H7 (cell line): ENCODE measurements at regions not wholly inside any gene's neighbourhood (a gene's known extent, or its start where the extent isn't known, plus 50 kb on each side); places are given as distances from the start of the nearest gene placed in this dataset.

Source experiments
- DNase-seq: peaks from one replicate; pipeline ENCODE4 v3.0.0; 2012
- H3K27me3 ChIP-seq: 2 replicates; pipeline ENCODE4 v1.6.0; 2011; ENCODE audit warnings: mild to moderate bottlenecking, low read length; ENCODE audit not compliant: control insufficient read depth, insufficient read depth
- H3K36me3 ChIP-seq: replicated peaks from 2 replicates; pipeline ENCODE4 v1.5.1; 2011; ENCODE audit warnings: low read length; ENCODE audit not compliant: control insufficient read depth, insufficient read depth
- H3K4me3 ChIP-seq: 2 replicates; pipeline ENCODE4 v1.5.1; 2011; ENCODE audit warnings: low read depth, mild to moderate bottlenecking, control low read depth, low read length, moderate library complexity; ENCODE audit not compliant: insufficient read depth

DNA sequence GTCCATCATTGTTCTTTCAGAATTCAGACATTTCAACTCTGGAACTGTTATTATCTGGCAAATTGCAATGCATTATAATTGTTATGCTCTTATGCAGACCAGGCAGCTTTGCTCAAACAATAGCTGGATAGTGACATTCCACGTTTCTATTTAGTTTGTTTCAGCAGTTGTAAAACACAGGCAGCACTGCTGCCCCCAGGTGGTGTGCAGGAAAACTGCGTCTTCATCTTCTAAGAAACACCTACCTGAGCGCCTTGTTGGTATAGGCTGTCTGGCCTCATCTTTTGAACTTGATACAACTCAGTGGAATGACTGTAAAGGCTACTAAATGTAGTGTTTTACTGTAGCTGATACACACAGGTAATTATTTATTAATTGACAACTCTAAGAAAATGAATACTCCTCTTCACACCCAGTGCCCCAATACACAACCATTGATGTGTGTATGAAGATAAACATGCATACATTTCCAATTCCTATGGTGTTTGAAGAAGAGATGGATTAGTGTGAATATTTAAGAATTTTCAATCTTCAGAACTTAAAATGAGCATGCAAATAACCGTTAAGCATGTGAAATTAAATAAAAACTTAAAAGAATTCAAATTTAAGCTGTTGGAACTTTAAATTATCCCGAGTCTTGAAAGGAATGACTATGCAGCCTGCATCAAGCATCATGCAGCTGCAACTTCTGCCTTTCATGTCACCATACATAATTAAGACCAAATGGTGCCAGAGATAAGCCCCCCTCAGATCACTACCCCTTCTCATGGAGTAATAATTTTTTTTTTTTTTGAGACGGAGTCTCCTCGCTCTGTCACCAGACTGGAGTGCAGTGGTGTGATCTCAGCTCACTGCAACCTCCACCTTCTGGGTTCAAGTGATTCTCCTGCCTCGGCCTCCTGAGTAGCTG is 85.6 kb downstream of the CD8B2 start:
- Histone ChIP-seq H3K27me3 (no peaks in the 10 kb centered on the region), H3K36me3 (no peaks in the 10 kb centered on the region), H3K4me3 (no peak overlapping the region)
- peak; percentile 50 for DNase-seq

DNA sequence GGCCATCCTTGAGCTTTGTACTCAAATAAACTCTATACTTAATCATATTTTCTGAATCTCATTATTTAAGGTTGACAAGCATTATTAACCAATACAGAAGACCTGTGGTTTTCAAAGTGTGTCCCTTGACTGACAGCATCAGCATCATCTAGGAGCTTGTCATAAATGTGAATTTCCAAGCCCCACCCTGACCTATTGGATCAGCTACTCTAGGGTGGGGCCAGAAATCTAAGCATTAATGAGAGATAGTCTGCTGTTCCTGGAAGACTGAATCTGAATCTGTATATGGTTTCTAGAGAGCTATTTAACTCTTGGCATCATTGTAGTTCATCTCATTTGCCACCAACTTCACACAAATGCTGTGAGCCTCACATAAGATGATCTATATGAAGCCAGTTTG is 86.6 kb downstream of the CD8B2 start:
- no peak for DNase-seq
- Histone ChIP-seq H3K36me3 (no peaks in the 10 kb centered on the region), H3K4me3 (no peak overlapping the region), H3K27me3 (no peaks in the 10 kb centered on the region)

DNA sequence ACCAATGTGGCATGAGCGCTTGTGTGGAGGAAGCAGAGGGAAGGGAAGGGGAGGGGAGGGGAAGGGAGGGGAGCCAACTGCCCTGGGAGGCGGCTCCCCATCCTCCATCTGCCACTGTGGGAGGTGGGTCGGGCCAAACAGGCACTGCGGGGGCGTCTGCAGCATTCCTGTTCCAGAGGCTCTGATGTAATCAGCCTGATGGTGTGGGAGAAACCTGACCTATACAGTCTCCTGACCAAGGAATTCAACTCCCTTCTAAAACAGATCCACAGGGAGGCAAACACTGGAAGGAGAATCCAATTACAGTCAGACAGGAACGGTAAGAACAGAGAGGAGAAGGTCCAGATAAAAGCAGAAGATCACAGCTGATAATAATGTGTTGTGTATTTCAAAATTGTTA is 88.8 kb downstream of the CD8B2 start:
- Histone ChIP-seq H3K4me3 (no peak overlapping the region), H3K27me3 (peaks cover 3% of the 10 kb centered on the region; the same call in 1 of the 2 replicates), H3K36me3 (no peaks in the 10 kb centered on the region)
- DNase-seq: peak; percentile 78

DNA sequence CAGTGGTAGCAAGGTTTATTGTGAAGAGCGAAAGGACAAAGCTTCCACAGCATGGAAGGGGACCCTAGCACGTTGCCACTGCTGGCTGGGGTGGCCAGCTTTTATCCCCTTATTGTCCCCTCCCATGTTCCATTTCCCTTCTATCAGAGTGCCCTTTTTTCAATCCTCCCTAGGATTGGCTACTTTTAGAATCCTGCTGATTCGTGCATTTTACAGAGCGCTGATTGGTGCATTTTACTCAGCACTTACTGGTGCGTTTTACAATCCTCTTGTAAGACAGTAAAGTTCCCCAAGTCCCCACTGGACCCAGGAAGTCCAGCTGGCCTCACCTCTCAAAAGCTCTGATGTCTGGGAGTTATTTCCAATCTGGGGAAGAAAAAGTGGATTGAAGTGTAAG is 90.1 kb downstream of the CD8B2 start:
- no peaks in the 10 kb centered on the region for H3K36me3 ChIP-seq
- no peak for DNase-seq
- H3K27me3 ChIP-seq: peaks cover 14% of the 10 kb centered on the region
- H3K4me3 ChIP-seq: no peak overlapping the region

DNA sequence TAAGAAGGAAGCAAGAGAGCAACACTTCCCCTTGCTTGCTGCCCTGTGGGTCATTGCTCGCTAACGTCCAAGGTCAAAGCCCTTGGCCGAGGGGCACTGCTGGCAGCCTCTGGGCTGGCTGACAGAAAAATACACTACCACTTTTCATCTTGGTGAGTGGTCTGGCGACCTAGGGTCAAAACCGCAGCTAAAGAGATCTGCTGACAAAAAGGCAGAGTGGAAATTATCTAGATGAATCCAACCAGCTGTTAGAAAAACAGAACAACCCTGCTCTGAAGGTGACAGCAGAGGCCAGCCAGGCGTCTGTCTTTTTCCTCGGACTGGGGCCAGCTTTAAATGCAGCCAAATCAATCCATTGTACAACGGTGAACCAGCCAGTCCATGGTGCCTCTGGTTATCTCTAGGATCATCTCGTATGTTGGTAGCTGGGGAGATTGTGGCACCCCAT is 92.6 kb downstream of the CD8B2 start:
- Histone ChIP-seq H3K4me3 (no peak overlapping the region), H3K27me3 (peaks cover 14% of the 10 kb centered on the region), H3K36me3 (no peaks in the 10 kb centered on the region)
- no peak for DNase-seq

DNA sequence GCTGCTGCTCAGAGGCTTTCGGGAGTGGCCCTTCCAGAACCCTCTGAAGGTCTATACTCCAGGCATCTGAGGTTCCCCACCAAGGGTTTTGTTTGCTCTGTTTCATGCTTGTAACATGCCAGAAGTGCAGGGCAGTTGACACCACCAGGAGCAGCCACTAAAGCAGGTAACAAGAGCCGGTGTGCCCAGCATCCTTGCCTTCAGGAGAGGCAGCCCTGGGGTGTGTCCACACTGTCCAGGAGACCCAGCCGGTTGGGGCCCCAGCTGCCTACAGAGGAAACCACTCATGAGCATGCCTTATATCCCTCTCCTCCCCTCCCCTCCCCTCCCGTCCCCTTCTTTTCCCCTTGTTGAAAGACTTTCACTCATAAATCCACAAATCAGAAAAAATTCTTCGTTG is 93.1 kb downstream of the CD8B2 start:
- Histone ChIP-seq H3K4me3 (no peak overlapping the region), H3K36me3 (no peaks in the 10 kb centered on the region), H3K27me3 (peaks cover 14% of the 10 kb centered on the region)
- DNase-seq: no peak

DNA sequence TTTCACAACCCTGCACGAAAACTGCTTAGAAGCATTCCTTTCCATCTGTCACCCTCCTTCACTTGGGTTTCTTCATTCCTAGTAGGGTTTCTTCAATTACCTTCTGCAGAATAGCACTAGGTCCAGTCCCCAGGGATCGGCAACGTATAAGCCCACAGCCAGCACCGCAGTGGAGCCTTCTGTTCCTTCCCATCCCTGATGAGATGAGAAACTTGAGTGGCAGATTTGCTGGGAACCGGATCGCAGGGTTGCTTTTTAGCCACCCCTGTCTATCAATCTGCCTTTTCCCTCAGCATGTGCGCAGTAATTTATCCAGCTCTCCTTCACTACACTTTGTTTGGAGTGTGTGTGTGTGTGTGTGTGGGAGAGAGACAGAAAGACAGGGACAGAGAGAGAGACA is 94.2 kb downstream of the CD8B2 start:
- no peak overlapping the region for H3K4me3 ChIP-seq
- peaks cover 14% of the 10 kb centered on the region for H3K27me3 ChIP-seq
- DNase-seq: no peak
- no peaks in the 10 kb centered on the region for H3K36me3 ChIP-seq

DNA sequence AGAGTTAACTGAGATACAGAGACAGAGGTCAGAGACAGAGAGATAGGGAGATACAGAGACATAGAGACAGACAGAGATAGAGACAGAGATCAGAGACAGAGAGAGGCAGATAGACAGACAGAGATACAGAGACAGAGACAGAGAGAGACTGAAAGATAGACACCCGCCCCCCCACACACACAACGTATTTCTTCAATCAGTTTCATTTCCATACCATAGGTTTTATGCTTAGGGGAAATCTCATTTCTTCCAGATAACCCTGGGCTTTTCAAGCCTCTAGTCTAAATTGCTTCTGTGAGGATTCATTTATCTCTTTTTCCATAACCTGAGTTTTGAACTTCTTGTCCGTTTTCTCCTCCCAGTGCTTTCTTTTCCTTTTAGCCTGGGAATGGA is 94.6 kb downstream of the CD8B2 start:
- no peak overlapping the region for H3K4me3 ChIP-seq
- peaks cover 14% of the 10 kb centered on the region for H3K27me3 ChIP-seq
- H3K36me3 ChIP-seq: no peaks in the 10 kb centered on the region
- no peak for DNase-seq

DNA sequence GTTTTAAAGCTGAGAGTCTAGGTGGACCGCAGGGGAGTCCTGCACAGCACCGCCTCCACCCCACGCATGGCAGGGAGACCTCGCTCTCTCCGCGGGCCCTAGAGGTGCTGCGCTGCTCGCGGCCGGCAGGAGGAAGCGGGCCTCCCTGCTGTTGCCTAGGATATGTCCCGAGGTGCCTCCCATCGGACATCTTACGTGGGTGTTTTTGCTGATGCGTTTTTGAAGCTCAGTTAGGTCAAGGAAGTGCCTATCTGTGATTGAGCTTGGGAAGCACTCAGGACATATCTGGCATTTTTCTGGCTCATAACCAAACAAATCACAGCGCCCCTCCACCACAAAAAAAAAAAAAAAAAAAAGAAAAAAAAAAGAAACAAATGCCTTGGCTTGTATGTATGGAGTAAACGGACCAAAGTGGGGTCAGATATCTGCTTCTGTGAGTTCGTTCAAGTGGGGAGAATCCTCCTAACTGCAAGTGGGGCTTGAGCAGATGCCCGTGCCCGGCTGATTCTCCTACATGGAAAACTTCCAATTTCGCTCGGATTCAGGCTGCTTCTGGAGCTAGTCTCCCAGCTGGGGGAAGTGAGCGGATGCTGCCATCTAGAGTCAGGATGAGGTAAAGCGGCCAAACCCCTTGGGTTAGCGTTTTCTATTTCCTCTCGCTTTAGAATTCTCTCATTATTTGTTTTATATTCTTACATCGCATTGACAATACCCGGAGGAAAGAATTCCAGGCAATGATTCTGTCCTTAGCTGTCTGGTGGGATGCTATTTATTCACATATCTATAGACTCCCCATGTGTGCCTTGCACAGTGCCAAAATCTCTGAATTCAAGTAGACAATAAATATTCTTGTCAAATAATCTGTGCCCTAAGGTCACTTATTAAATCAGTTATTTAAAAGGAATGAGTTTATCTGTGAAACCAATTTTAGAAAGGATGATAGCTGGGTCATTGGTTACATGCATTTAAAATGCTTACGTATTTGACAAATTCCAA is 95.3 kb downstream of the CD8B2 start:
- Histone ChIP-seq H3K4me3 (peak overlapping the region; percentile 26), H3K36me3 (no peaks in the 10 kb centered on the region), H3K27me3 (peaks cover 14% of the 10 kb centered on the region)
- DNase-seq: peak; percentile 91

DNA sequence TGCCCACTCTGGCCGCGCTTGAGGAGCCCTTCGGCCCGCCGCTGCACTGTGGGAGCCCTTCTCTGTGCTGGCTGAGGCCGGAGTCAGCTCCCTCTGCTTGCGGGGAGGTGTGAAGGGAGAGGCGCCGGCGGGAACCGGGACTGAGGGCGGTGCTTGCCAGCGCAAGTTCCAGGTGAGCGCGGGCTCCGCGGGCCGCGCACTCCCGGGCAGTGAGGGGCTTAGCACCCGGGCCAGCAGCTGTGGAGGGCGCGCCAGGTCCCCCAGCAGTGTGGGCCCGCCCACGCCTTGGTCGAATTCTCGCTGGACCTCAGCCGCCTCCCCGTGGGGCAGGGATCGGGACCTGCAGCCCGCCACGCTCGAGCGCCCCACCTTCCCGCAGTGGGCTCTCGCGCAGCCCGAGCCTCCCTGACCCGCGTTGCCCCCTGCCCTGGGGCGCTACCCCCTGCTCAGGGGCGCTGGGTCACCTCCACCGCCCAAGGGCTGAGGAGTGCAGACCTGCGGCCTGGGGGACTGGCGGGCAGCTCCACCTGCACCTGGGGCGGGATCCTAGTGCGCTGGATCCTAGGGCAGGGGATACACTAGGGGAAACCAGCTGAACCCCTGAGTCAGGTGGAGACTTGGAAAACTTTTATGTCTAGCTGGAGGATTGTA is 97.3 kb downstream of the CD8B2 start:
- H3K4me3 ChIP-seq: peak overlapping the region; percentile 12; the same call in 1 of the 2 replicates
- peak; percentile 38 for DNase-seq
- H3K27me3 ChIP-seq: peaks cover 14% of the 10 kb centered on the region
- H3K36me3 ChIP-seq: no peaks in the 10 kb centered on the region

DNA sequence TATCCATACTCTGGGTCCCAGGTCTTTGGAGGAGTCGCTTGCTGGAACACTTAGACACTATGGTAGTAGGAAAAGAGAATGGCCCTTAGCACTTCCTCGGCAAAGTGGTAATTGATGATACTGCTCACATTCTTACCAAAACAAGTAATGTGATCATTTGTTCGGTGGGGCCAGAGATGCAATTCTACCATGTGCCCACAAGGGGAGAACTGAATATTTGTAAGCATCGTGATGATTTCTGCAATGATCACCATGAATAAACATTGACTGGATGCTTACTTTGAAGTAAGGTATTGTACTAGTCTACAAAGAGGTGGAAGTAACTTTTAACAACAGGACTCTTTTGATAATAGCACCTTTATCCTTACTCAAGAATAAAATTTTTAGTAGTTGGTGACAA is 109.7 kb downstream of the CD8B2 start:
- Histone ChIP-seq H3K36me3 (no peaks in the 10 kb centered on the region), H3K27me3 (no peaks in the 10 kb centered on the region), H3K4me3 (no peak overlapping the region)
- DNase-seq: peak; percentile 57

DNA sequence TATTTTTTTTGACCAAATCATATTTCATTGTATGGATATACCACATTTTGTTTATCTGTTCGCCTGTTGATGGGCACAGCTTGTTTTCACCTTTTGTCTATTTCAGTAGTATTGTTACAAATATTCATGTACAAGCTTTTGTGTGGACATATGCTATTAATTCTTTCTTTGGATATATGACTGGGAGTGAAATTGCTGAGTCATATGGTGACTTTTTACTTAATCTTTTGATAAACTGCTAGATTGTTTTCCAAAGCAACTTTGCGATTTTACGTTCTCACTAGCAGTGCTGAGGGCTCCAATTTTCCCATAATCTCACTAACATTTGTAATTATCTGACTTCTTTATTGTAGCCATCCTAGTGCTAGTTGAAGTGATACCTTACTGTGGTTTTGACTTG is 112.4 kb downstream of the CD8B2 start:
- Histone ChIP-seq H3K27me3 (no peaks in the 10 kb centered on the region), H3K36me3 (no peaks in the 10 kb centered on the region), H3K4me3 (no peak overlapping the region)
- DNase-seq: no peak

DNA sequence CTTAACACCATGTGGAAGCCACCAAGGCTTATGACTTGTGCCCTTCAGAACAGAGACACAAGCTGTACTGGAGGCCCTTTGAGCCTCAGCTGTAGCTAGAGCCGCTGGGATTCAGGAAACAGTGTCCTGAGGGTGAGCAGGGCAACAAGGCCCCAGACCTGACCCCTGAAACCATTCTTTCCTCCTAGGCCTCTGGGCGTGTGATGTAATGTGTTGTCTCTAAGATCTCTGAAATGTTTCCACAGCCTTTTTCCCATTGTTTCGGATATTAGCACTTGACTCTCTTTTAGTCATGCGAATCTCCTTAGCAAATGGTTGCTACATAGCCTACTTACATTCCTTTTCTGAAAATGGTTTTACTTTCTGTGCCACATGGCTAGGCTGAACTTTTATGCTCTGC is 114.9 kb downstream of the CD8B2 start:
- no peaks in the 10 kb centered on the region for H3K36me3 ChIP-seq
- no peaks in the 10 kb centered on the region for H3K27me3 ChIP-seq
- DNase-seq: no peak

DNA sequence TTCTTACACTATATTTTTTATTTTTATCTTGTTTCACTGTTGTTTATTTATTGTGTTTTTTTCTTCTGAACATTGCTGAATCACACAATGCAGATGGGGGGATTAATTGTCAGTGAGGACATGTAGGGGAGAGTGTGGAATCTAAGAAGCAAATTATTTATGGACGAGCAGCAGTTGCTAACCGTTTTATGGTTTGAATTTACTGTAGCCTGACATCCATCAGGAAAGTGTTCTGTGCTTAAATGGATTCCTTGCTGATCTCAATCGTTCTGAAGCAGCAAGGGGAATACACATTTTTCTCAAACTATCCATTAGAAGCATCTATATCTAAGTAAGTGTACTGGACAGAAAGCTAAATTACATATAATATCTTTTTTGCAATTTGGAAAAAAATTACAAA is 119.5 kb downstream of the CD8B2 start:
- no peak for DNase-seq
- Histone ChIP-seq H3K36me3 (no peaks in the 10 kb centered on the region), H3K27me3 (no peaks in the 10 kb centered on the region), H3K4me3 (no peak overlapping the region)

More for the DNA sequence above, 114.9 kb downstream of the CD8B2 start:
- H3K4me3 ChIP-seq: no peak overlapping the region
